AG10803 (cell line): ENCODE measurements at regions not wholly inside any gene's neighbourhood (a gene's known extent, or its start where the extent isn't known, plus 50 kb on each side); places are given as distances from the start of the nearest gene placed in this dataset.

Experiments used
- DNase-seq: peaks from one replicate; pipeline ENCODE4 v3.0.0; 2010; ENCODE audit warnings: low read depth
- H3K4me3 ChIP-seq: 2 replicates; pipeline ENCODE4 v1.5.1; 2011; ENCODE audit warnings: mild to moderate bottlenecking, low read length, control low read depth
- CTCF ChIP-seq: conservative IDR thresholded peaks from 2 replicates; pipeline ENCODE4 v1.5.1; 2011; ENCODE audit warnings: mild to moderate bottlenecking, low read length, control low read depth, inconsistent platforms

- H3K4me3 ChIP-seq, result no peak overlapping the region
- DNase-seq, result no peak
- no peak for TF ChIP-seq CTCF
These were observed 165.2 kb upstream of the PPP2R2D start for GRCh38 chr10:131735577-131735976.

GRCh38 chr10:131736321-131736980, 164.4 kb upstream of the PPP2R2D start:
- no peak for TF ChIP-seq CTCF
- no peak overlapping the region for H3K4me3 ChIP-seq
- DNase-seq, result no peak

GRCh38 chr10:131737543-131738395, 163.0 kb upstream of the PPP2R2D start:
- no peak for TF ChIP-seq CTCF
- no peak for DNase-seq
- no peak overlapping the region for H3K4me3 ChIP-seq

GRCh38 chr10:131738396-131738735, 162.4 kb upstream of the PPP2R2D start:
- no peak for DNase-seq
- H3K4me3 ChIP-seq, result no peak overlapping the region
- no peak for TF ChIP-seq CTCF

- H3K4me3 ChIP-seq, result no peak overlapping the region
- DNase-seq, result no peak
- no peak for TF ChIP-seq CTCF
These were observed 161.6 kb upstream of the PPP2R2D start for GRCh38 chr10:131739206-131739605.

- no peak overlapping the region for H3K4me3 ChIP-seq
- DNase-seq, result no peak
- no peak for TF ChIP-seq CTCF
These were observed 158.3 kb upstream of the PPP2R2D start for GRCh38 chr10:131742500-131742951.
